HG03460 (cell line): ENCODE measurements at regions not wholly inside any gene's neighbourhood (a gene's known extent, or its start where the extent isn't known, plus 50 kb on each side); places are given as distances from the start of the nearest gene placed in this dataset.

ENCODE experiments used
- ATAC-seq: cut with Tn5 transposase; IDR thresholded peaks from one replicate; pipeline ENCODE4 v1.9.1; 2021; ENCODE audit not compliant: unreplicated experiment

- no peak for ATAC-seq
These were observed 427.9 kb upstream of the DCN start for GRCh38 chr12:91610561-91610960.

- ATAC-seq = no peak
These were observed 426.7 kb upstream of the DCN start for GRCh38 chr12:91609283-91609682.

- no peak for ATAC-seq
These were observed 425.9 kb upstream of the DCN start for GRCh38 chr12:91608542-91608941.

GRCh38 chr12:91606662-91607377, 424.2 kb upstream of the DCN start:
- ATAC-seq = no peak

DNA sequence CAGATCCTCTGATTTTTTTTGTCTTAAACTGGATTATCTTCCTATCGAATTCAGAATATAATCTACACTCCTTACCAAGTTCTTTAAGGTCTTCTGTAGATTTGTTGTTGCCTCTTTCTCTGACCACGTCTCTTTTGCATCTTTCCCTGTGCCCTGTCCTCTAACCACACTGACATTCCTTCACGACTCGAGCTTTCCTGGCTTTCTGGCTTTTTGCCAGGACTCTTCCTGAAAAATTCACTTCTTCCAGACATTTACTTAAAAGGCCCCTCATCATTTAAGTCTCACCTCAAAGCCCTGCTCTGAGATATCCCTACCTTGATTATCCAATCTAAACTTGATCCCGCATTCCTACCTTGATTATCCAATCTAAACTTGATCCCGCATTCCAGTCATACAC, 422.3 kb upstream of the DCN start:
- no peak for ATAC-seq

DNA sequence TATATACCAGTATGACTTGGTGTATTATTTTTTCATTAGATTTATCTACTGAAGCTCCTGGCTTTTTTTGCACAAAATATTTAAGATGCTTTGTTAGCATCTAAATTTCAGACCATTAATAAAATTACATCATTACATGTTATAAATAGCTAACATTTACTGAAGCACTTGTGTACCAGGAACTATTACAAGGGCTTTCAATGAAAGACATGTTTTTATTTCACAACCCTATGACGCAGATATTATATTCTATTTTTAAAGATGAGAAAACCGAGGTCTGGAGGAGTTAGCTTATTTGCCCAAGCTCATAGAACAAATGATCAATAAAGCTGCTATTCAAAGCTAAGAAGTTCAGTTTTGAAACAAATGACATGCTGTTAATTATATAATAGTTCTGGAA, 420.4 kb upstream of the DCN start:
- no peak for ATAC-seq

GRCh38 chr12:91601054-91601453, 418.4 kb upstream of the DCN start:
- no peak for ATAC-seq

- no peak for ATAC-seq
These were observed 412.1 kb upstream of the DCN start for GRCh38 chr12:91594715-91595114.

DNA sequence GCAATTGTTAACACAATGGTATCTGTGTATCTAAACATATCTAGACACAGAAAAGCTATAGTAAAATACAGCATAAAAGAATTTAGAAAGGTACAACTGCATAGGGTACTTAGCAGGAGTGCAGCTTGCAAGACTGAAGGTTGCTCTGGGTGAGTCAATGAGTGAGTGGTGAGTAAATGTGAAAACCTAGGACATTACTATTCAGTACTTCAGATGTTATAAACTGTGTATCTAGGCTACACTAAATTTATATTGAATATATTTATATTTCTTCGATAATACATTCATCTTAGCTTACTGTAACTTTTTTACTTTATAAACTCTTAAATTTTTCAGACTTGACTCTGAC, 409.0 kb upstream of the DCN start:
- ATAC-seq = no peak

- no peak for ATAC-seq
These were observed 408.5 kb upstream of the DCN start for GRCh38 chr12:91590966-91591638.

GRCh38 chr12:91588874-91589454, 406.3 kb upstream of the DCN start:
- no peak for ATAC-seq

DNA sequence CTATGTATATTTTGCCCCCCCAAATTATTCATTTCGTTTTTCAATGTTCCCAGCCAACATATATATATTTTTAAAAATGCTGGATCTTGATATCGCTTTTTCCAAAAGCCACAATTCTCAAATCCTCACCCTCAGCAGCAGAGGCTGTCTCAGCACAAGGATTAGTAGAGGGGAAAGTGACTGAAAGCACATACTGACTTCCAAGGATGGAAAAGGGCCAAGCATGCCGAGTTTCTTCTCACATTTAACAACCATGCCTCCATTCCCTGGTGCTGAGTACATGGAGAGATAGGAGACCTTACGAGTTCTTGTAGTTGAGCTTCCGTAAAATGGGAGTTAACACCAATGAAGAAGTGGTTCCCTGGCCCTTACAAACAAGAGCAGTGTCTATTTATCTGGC, 403.4 kb upstream of the DCN start:
- no peak for ATAC-seq

DNA sequence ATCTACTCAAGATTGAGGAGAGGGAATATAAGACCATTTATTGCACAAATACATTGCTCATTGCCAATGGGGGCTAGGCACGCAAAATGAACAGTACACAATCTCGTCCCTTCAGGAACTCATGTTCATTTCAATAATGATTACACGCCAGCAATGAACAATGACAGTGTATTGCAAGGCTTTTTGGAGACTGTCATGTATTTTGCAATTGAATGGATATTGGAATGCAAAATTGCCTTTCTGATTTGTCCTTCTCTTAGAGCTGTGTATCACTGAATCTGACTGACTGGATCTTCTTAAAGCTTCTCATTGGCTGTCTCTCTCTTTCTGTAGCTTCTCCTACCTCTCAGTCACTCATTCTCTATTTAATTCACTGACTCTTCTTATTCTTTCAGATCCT, 400.2 kb upstream of the DCN start:
- ATAC-seq = no peak

- no peak for ATAC-seq
These were observed 397.1 kb upstream of the DCN start for GRCh38 chr12:91579516-91580263.

DNA sequence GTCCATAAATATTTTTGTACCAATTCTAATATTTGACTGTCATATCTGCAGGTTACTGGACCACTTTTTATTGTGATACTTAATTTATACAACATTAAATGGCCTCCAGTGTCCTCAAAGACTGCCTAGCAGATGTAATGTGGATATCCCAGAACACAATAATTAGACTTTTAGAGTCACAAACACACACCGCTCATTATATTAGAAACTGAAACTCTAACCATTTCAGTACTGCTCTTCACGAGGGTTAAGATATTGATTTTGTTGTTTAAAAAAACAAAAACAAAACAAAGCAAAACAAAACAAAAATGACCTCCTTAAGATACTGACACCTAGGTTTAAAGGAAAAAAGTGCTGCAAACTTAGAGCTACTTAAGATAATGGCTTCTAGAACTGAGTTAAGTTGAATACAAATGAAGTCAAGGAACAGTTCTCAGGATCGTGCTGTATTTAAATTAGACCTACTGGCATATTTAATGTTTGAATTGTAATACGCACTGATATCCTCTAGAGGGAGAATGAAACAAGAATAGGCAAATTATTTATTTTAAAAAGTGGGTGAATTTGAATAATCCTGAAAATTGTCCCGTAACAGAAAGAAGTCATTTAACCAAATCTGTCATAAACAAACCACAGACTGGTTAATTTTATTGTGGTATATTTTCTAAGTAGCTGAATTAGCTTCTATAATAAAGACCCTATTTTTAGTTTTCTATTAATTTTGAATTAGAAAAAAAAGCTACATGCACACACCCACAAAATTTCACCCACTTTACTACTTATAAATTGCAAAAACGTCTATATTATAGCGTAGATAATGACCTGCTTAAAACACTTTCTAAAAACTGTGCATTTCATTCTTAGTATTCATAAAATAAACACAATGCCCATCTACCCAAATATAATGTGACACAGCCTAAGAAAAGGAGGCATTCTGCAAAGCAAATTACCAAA, 395.2 kb upstream of the DCN start:
- ATAC-seq = no peak

DNA sequence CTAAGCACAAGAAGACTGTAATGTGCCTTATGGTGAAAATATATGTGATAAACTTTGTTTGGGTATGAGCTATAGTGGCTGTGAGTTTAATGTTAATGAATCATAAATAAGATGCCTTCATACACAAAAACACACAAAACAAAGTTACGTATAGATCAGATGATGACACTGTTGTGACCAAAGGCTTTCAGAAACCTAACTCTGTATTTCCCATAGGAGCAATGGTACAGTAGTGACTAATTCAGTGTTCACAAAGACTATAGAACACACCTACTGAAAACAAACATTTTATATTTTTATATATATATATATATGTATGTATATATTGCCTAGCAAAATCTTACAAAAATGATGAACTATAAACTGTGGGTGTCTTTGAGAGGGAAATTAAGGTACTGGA, 393.8 kb upstream of the DCN start:
- ATAC-seq = no peak

- no peak for ATAC-seq
These were observed 393.0 kb upstream of the DCN start for GRCh38 chr12:91575630-91576029.

GRCh38 chr12:91574975-91575374, 392.4 kb upstream of the DCN start:
- ATAC-seq = no peak

GRCh38 chr12:91574391-91574790, 391.8 kb upstream of the DCN start:
- ATAC-seq = no peak

DNA sequence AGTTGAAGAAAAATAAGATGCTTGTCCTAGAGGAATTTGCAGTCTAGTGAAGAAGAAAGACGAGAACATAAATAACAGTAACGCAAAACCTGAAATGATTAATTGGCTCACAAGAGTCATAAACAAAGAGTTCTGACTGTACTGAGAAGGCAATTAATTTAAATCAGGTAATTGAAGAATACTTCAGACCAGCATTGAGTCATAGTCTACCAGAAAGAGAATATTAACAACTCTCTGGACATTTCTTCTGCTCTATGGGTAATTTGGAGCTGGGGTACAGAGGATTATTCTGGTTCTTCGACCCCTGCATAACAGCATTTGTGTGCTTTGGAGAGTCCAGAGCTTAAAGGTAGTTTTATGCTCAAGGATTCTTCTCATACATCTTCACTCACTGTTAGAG, 390.3 kb upstream of the DCN start:
- ATAC-seq = no peak

GRCh38 chr12:91567100-91567485, 384.5 kb upstream of the DCN start:
- no peak for ATAC-seq
